B cell (primary cell): ENCODE measurements at regions not wholly inside any gene's neighbourhood (a gene's known extent, or its start where the extent isn't known, plus 50 kb on each side); places are given as distances from the start of the nearest gene placed in this dataset.

Experiments
- ATAC-seq: fragments of 200-7000 bp; cut with Tn5 transposase; one replicate; pipeline ENCODE4 v1.10.0; 2021; ENCODE audit warnings: low read depth, mild to moderate bottlenecking, moderate number of reproducible peaks, moderate library complexity
- CTCF ChIA-PET: fragments of 350-600 bp; sonication (Branson Sonifier 250); formaldehyde crosslinking; loops from one replicate; lab custom pipeline; 2021; ENCODE audit warnings: antibody characterized with exemption, inconsistent platforms; lab: Charles Lee
- POLR2A ChIA-PET: fragments of 350-600 bp; sonication (Branson Sonifier 250); formaldehyde crosslinking; loops from one replicate; lab custom pipeline; 2021; ENCODE audit warnings: antibody characterized with exemption; lab: Charles Lee
- DNase-seq: peaks from one replicate; pipeline ENCODE4 v3.0.0; 2013
- H2AFZ ChIP-seq: 2 replicates; pipeline ENCODE4 v1.6.1; 2012; ENCODE audit warnings: mild to moderate bottlenecking, low read depth, low read length; ENCODE audit not compliant: insufficient read depth, poor library complexity, severe bottlenecking
- H3K27ac ChIP-seq, 2 donors: 1 replicate in 1 of 2; 2 replicates in 1 of 2; pipeline ENCODE4 v1.5.1; 2012 to 2013; ENCODE audit warnings: low read length in 2 of 2, mild to moderate bottlenecking in 2 of 2, moderate library complexity in 1 of 2
- H3K27me3 ChIP-seq, 4 experiments: fragments of 200-600 bp in 1 of 4; sonication (generic) in 1 of 4; replicated peaks in 1 of 4; 1 replicate in 2 of 4; 2 replicates in 2 of 4; pipeline versions ENCODE4 v1.6.1 to v1.7.0; 2013 to 2016; ENCODE audit warnings: low read length in 3 of 4, mild to moderate bottlenecking in 2 of 4, mixed read lengths in 1 of 4, moderate library complexity in 1 of 4; ENCODE audit not compliant: insufficient read depth in 4 of 4, control insufficient read depth in 3 of 4; ENCODE audit errors: control extremely low read depth in 1 of 4
- H3K36me3 ChIP-seq, 2 experiments: replicated peaks in 1 of 2; 1 replicate in 1 of 2; 2 replicates in 1 of 2; pipeline versions ENCODE4 v1.6.1 to v1.7.1; 2013; ENCODE audit warnings: low read length in 1 of 2; ENCODE audit not compliant: insufficient read depth in 2 of 2, control insufficient read depth in 1 of 2; ENCODE audit errors: control extremely low read depth in 1 of 2, extremely low read depth in 1 of 2
- H3K4me1 ChIP-seq, 2 donors: fragments of 200-600 bp in 1 of 2; sonication (generic) in 1 of 2; 1 replicate in 1 of 2; 2 replicates in 1 of 2; pipeline versions ENCODE4 v1.5.1 to v1.6.1; 2013 to 2017; ENCODE audit warnings: low read length in 2 of 2; ENCODE audit not compliant: control insufficient read depth in 2 of 2, insufficient read depth in 2 of 2
- H3K4me2 ChIP-seq: replicated peaks from 2 replicates; pipeline ENCODE3; 2012; ENCODE audit warnings: mild to moderate bottlenecking, low read depth, low read length; ENCODE audit not compliant: poor library complexity, severe bottlenecking
- H3K4me3 ChIP-seq, 5 experiments: fragments of 200-600 bp in 1 of 5; sonication (generic) in 1 of 5; 1 replicate in 3 of 5; 2 replicates in 2 of 5; pipeline versions ENCODE4 v1.5.1 to v1.7.0; 2011 to 2016; ENCODE audit warnings: low read length in 4 of 5, mild to moderate bottlenecking in 4 of 5, low read depth in 2 of 5, control low read depth in 1 of 5, moderate library complexity in 1 of 5; ENCODE audit not compliant: insufficient read depth in 1 of 5; ENCODE audit errors: control extremely low read depth in 1 of 5, extremely low read depth in 1 of 5
- H3K79me2 ChIP-seq: fragments of 200-600 bp; sonication (generic); one replicate; pipeline ENCODE4 v1.6.0; 2016; ENCODE audit warnings: low read length; ENCODE audit not compliant: control insufficient read depth, insufficient read depth
- H3K9ac ChIP-seq: fragments of 200-600 bp; sonication (generic); 2 replicates; pipeline ENCODE4 v1.6.1; 2017; ENCODE audit warnings: mild to moderate bottlenecking, low read length, moderate library complexity
- H3K9me3 ChIP-seq, 3 donors: one replicate each; pipeline versions ENCODE4 v1.6.1 to v1.7.1; 2013; ENCODE audit warnings: low read length in 2 of 3; ENCODE audit not compliant: control insufficient read depth in 2 of 3, insufficient read depth in 1 of 3; ENCODE audit errors: control extremely low read depth in 1 of 3
- H4K20me1 ChIP-seq: 2 replicates; pipeline ENCODE4 v1.6.0; 2012; ENCODE audit warnings: mild to moderate bottlenecking, low read length; ENCODE audit not compliant: insufficient read depth, control insufficient read depth, poor library complexity, severe bottlenecking
- H3K27ac Mint-ChIP-seq: one replicate; pipeline ENCODE4 v1.8.0; 2021; ENCODE audit warnings: mixed read lengths
- H3K27me3 Mint-ChIP-seq: one replicate; pipeline ENCODE4 v1.8.0; 2021; ENCODE audit warnings: mixed read lengths
- H3K4me1 Mint-ChIP-seq: one replicate; pipeline ENCODE4 v1.8.0; 2021; ENCODE audit warnings: mixed read lengths
- H3K4me3 Mint-ChIP-seq: one replicate; pipeline ENCODE4 v1.8.0; 2021; ENCODE audit warnings: mixed read lengths
- H3K9me3 Mint-ChIP-seq: one replicate; pipeline ENCODE4 v1.8.0; 2022; ENCODE audit warnings: mixed read lengths; ENCODE audit not compliant: insufficient read depth
- EZH2 ChIP-seq: IDR thresholded peaks from 2 replicates; pipeline ENCODE4 v1.6.1; 2012; ENCODE audit warnings: borderline replicate concordance, low read depth, mild to moderate bottlenecking, moderate library complexity, low read length; ENCODE audit not compliant: insufficient read depth, poor library complexity, severe bottlenecking
- WGBS: methylation state at CpG from one replicate; pipeline ENCODE4 v1.1.5; 2013; ENCODE audit warnings: missing lambda C conversion rate; ENCODE audit not compliant: insufficient coverage; 5-methylcytosine and 5-hydroxymethylcytosine counted together
- intact Hi-C: fragments of 100-400 bp; cut with micrococcal nuclease; formaldehyde crosslinking; loops from one replicate; pipeline ENCODE4 v1.10.0; 2022
- TF ChIP-seq, protein P1 (sequence below): fragments of 200-600 bp; IDR thresholded peaks from one replicate; pipeline ENCODE4 v1.8.0; 2022; ENCODE audit warnings: antibody characterized with exemption, mild to moderate bottlenecking

DNA sequence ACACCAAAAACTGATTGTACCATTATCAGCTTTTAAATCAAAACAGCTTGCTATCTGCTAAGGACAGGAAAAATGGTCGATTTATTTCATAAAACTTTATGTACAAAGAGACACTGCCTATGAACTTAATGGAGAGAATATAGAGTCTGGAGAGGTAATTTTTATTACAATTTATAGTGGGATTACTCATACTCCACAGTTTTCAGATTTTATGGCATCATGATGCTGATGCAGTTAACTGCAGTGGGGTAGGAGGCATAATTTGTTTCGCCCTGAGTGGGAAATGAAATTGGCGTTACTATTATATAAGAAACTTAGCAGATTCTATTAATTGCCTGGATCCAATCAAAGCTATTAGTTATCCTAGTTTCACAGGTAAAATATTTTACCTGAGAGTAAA, 301.4 kb downstream of the KLF12 start:
- H4K20me1 ChIP-seq: peaks cover 41% of the 10 kb centered on the region
- no CpG with 5 or more reads among the region's 3 CpGs for WGBS
- H3K4me1 Mint-ChIP-seq: peaks cover 18% of the 10 kb centered on the region
- DNase-seq (no peak), ATAC-seq (no peak)
- H3K4me2 ChIP-seq: no peak overlapping the region
- ChIA-PET POLR2A (interaction anchor here (0.5 kb wide), 1 partner anchor 454 kb away, joined by 5 read pairs; no protein-coding TSS in a partner anchor), CTCF (interaction anchor here (1.0 to 6.3 kb wide), 2 partner anchors 16 to 455 kb away, joined by 4 to 160 read pairs; no protein-coding TSS in a partner anchor)
- no peaks in the 10 kb centered on the region for H3K27me3 ChIP-seq
- no peak overlapping the region for H3K4me3 ChIP-seq
- no peak overlapping the region for H3K9ac ChIP-seq
- no peak overlapping the region for H3K4me3 Mint-ChIP-seq
- intact Hi-C loops: no loop called here
- no peaks in the 10 kb centered on the region for H3K27me3 Mint-ChIP-seq
- H3K36me3 ChIP-seq: peaks cover 0 to 1% of the 10 kb centered on the region in 2 experiments
- H3K27ac ChIP-seq: no peak overlapping the region
- peaks cover 2 to 5% of the 10 kb centered on the region in 2 donors for H3K4me1 ChIP-seq
- no peaks in the 10 kb centered on the region for H3K9me3 Mint-ChIP-seq
- no peaks in the 10 kb centered on the region for H3K9me3 ChIP-seq
- no peak overlapping the region for H2AFZ ChIP-seq
- TF ChIP-seq, protein P1, sequence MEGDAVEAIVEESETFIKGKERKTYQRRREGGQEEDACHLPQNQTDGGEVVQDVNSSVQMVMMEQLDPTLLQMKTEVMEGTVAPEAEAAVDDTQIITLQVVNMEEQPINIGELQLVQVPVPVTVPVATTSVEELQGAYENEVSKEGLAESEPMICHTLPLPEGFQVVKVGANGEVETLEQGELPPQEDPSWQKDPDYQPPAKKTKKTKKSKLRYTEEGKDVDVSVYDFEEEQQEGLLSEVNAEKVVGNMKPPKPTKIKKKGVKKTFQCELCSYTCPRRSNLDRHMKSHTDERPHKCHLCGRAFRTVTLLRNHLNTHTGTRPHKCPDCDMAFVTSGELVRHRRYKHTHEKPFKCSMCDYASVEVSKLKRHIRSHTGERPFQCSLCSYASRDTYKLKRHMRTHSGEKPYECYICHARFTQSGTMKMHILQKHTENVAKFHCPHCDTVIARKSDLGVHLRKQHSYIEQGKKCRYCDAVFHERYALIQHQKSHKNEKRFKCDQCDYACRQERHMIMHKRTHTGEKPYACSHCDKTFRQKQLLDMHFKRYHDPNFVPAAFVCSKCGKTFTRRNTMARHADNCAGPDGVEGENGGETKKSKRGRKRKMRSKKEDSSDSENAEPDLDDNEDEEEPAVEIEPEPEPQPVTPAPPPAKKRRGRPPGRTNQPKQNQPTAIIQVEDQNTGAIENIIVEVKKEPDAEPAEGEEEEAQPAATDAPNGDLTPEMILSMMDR: no peak
- TF ChIP-seq EZH2: no peak
- peaks cover 54% of the 10 kb centered on the region for H3K79me2 ChIP-seq
- no peak overlapping the region for H3K27ac Mint-ChIP-seq

DNA sequence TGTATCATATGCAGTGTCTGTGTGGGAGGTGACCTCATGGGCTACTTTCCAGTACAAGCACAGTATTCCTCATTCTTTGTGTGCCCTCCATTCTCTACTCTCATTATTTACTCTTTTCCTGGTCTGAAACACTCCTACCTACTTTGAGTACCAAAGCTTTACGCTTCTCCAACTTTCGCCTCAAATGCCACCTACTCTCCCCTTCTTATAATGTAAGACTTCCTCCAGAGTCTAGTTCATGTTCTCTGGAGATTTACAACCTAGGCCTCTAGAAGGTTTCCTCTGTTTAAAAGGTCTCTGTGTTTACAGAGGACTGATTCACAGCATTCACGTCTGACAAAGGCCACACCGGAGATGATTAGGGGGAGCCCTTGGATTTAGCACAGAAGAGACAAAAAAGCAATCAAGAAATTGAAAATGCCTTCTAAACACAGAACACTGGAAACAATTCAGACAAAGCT, 302.0 kb downstream of the KLF12 start:
- DNase-seq (no peak), ATAC-seq (no peak)
- ChIA-PET POLR2A (no interaction called here), CTCF (interaction anchor here (1.0 to 6.3 kb wide), 2 partner anchors 17 to 456 kb away, joined by 4 to 160 read pairs; no protein-coding TSS in a partner anchor)
- H3K9ac ChIP-seq: no peak overlapping the region
- no peaks in the 10 kb centered on the region for H3K9me3 ChIP-seq
- H3K27ac ChIP-seq: no peak overlapping the region
- Mint-ChIP-seq H3K4me3 (no peak overlapping the region), H3K4me1 (peaks cover 18% of the 10 kb centered on the region), H3K9me3 (no peaks in the 10 kb centered on the region), H3K27me3 (no peaks in the 10 kb centered on the region), H3K27ac (no peak overlapping the region)
- H4K20me1 ChIP-seq: peaks cover 41% of the 10 kb centered on the region
- peaks cover 54% of the 10 kb centered on the region for H3K79me2 ChIP-seq
- H3K27me3 ChIP-seq: no peaks in the 10 kb centered on the region
- H3K36me3 ChIP-seq: no peaks in the 10 kb centered on the region
- H3K4me1 ChIP-seq: peaks cover 2 to 5% of the 10 kb centered on the region in 2 donors
- H2AFZ ChIP-seq: no peak overlapping the region
- no peak overlapping the region for H3K4me3 ChIP-seq
- no peak overlapping the region for H3K4me2 ChIP-seq
- TF ChIP-seq EZH2: no peak
- TF ChIP-seq, protein P1: no peak
- no CpG with 5 or more reads among the region's 4 CpGs for WGBS
- intact Hi-C loops: no loop called here
